Heart right ventricle (tissue), 16 donors: ENCODE measurements at regions not wholly inside any gene's neighbourhood (a gene's known extent, or its start where the extent isn't known, plus 50 kb on each side); places are given as distances from the start of the nearest gene placed in this dataset.

Experiments used
- ATAC-seq, 8 donors: fragments of 200-7000 bp; cut with Tn5 transposase; one replicate each; pipeline ENCODE4 v1.9.1; 2020; ENCODE audit warnings: mild to moderate bottlenecking in 8 of 8, moderate library complexity in 8 of 8, moderate number of reproducible peaks in 1 of 8
- DNase-seq, 2 donors: peaks; one replicate each; pipeline ENCODE4 v3.0.0-alpha.2; 2020
- H3K27ac ChIP-seq, 10 donors: fragments of 200-600 bp; sonication (generic) in 2 of 10; one replicate each; pipeline versions ENCODE4 v1.5.0 to v1.8.0; 2020 to 2022; ENCODE audit warnings: mild to moderate bottlenecking in 3 of 10
- H3K27me3 ChIP-seq, 7 donors: fragments of 200-600 bp; one replicate each; pipeline ENCODE4 v1.8.0; 2021 to 2022; ENCODE audit warnings: mild to moderate bottlenecking in 2 of 7
- H3K36me3 ChIP-seq, 9 donors: fragments of 200-600 bp; sonication (generic) in 1 of 9; one replicate each; pipeline versions ENCODE4 v1.5.0 to v1.8.0; 2020 to 2022; ENCODE audit warnings: mild to moderate bottlenecking in 2 of 9
- H3K4me1 ChIP-seq, 9 donors: fragments of 200-600 bp; sonication (generic) in 1 of 9; one replicate each; pipeline versions ENCODE4 v1.5.0 to v1.8.0; 2020 to 2022; ENCODE audit warnings: mild to moderate bottlenecking in 4 of 9
- H3K4me3 ChIP-seq, 10 donors: fragments of 200-600 bp; sonication (generic) in 2 of 10; one replicate each; pipeline versions ENCODE4 v1.5.0 to v1.8.0; 2020 to 2022; ENCODE audit warnings: mild to moderate bottlenecking in 7 of 10, moderate library complexity in 2 of 10
- H3K9me3 ChIP-seq, 11 donors: fragments of 200-600 bp in 10 of 11; sonication (generic) in 2 of 11; one replicate each; pipeline versions ENCODE4 v1.5.0 to v1.8.0; 2013 to 2022; ENCODE audit warnings: mild to moderate bottlenecking in 2 of 11, control low read depth in 1 of 11, moderate library complexity in 1 of 11
- WGBS, 2 donors: extraction: QIAGEN DNeasy Blood & Tissue Kit; methylation state at CpG; one replicate each; pipeline ENCODE4 v1.1.7; 2013; ENCODE audit warnings: inconsistent platforms in 1 of 2; 5-methylcytosine and 5-hydroxymethylcytosine counted together
- intact Hi-C, 10 donors: fragments of 100-400 bp; cut with DNase I; formaldehyde crosslinking; loops; one replicate each; pipeline versions ENCODE4 v1.11.1 to v1.14.2; 2022
- TF ChIP-seq, protein P1 (sequence below), 9 donors: fragments of 200-600 bp; sonication (generic) in 2 of 9; IDR thresholded peaks; one replicate each; pipeline versions ENCODE4 v1.5.0 to v1.8.0; 2021 to 2022; ENCODE audit warnings: antibody characterized with exemption in 9 of 9, mild to moderate bottlenecking in 5 of 9, moderate library complexity in 1 of 9
- donor health status: Arrhythmogenic right ventricular cardiomyopathy.
- donor health status: ischemic (EF 13 %, LVEDD 7.1; RV severe dilation, severe dysfunction).
- donor health status: healthy with polysubstance abuse.
- donor health status: DM: no; HTN: yes; CAD: no.
- donor health status: DM: no; HTN: no; CAD: no.
- donor health status: ischemic (EF 25% LVEDD 6.9; RV normal size, moderate dysfunction).
- donor health status: ischemic (EF 25% LVEDD 5.7; RV mildly dilated, moderate dysfunction).
- donor health status: healthy.
- donor health status: DM: yes; HTN: yes; CAD: no.
- donor health status: Ischemic cardiomyopathy.
- donor health status: ischemic (EF 35%, LVEDD 5.7; RV mildly dilated, moderate dysfunction).
- donor health status: nonischemic (EF 11% LVEDD 7.7; RV severe dilation, severe dysfunction).
- donor health status: DM: yes; HTN: yes; CAD: no.
- donor health status: PGD.
- donor health status: ischemic (EF 29% LVEDD 5.4; RV normal size, mild dysfunction).
- donor health status: nonischemic (EF 23%, LVEDD 6.1; RV moderate dilation, normal function).

DNA sequence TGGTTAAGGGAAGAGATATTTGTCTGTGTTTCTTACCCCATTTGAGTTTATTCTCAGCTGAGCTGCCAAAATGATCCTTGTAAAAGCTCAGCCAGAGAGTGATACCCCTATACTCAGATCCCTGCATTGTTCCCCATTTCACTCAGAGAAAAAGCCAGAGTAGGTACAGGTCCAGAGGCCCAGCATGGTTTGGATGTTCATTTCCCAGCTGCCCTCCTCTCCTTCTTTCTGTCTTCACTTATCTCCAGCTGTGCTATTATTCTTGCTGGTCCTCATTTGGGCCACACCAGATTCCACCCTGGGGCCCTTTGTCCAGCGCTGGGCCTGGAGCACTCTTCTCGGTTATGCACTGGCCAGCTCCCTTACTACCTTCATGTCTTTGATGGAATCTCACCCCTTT, 187.7 kb downstream of the CHRM3 start:
- no peaks in the 10 kb centered on the region for H3K27me3 ChIP-seq
- H3K4me1 ChIP-seq: no peaks in the 10 kb centered on the region
- 89 to 94% methylated on average over 2 of the region's 2 CpGs for WGBS, 2 donors
- H3K27ac ChIP-seq: no peak overlapping the region
- no peak for DNase-seq
- ATAC-seq: no peak
- TF ChIP-seq, protein P1, sequence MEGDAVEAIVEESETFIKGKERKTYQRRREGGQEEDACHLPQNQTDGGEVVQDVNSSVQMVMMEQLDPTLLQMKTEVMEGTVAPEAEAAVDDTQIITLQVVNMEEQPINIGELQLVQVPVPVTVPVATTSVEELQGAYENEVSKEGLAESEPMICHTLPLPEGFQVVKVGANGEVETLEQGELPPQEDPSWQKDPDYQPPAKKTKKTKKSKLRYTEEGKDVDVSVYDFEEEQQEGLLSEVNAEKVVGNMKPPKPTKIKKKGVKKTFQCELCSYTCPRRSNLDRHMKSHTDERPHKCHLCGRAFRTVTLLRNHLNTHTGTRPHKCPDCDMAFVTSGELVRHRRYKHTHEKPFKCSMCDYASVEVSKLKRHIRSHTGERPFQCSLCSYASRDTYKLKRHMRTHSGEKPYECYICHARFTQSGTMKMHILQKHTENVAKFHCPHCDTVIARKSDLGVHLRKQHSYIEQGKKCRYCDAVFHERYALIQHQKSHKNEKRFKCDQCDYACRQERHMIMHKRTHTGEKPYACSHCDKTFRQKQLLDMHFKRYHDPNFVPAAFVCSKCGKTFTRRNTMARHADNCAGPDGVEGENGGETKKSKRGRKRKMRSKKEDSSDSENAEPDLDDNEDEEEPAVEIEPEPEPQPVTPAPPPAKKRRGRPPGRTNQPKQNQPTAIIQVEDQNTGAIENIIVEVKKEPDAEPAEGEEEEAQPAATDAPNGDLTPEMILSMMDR (IDR thresholded peaks at IDR 0.05): no peak
- no peak overlapping the region for H3K4me3 ChIP-seq
- H3K9me3 ChIP-seq: no peaks in the 10 kb centered on the region
- H3K36me3 ChIP-seq: no peaks in the 10 kb centered on the region
- intact Hi-C loops: no loop called here

DNA sequence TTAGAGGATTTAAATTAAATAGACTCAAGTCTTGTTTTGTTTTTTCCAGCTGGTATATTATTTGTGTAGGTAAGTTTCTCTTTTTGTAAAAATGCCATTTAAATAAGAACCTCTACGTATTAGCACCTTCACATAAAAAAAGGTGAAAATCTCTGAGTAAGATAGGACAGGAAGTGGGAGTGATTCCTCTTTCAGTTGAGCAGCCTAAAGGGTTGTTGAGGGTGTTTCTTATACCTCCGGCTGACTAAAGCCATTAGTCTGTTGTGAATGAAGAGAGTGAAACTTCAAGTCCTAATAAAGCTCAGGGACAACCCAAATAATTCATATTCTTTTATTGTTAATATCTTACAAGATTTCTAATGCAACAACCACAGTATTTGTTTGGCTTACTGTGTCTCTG, 188.7 kb downstream of the CHRM3 start:
- ATAC-seq: no peak

DNA sequence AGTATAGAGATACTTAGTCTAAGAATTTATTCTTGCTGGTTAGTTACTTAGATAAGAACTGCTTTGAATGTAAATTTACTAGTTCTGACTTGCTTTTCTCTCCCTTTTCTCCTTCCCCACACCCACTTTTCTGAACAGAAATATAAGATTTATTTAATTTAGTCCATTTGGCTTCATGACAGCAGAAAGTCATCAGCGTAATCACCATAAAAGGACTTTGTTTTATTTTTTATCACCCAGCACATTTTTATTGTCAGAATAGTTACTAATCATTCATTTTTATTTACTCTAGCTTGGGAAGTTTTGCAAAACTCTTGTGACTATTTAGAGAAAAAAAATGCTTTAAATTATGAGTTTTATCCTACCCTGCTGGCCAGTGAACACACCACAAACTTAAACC, 197.2 kb downstream of the CHRM3 start:
- Histone ChIP-seq H3K27me3 (no peaks in the 10 kb centered on the region), H3K27ac (no peak overlapping the region), H3K4me3 (no peak overlapping the region), H3K36me3 (no peaks in the 10 kb centered on the region), H3K9me3 (no peaks in the 10 kb centered on the region), H3K4me1 (no peaks in the 10 kb centered on the region)
- WGBS, 2 donors: 92 to 98% methylated on average over 1 of the region's 1 CpG
- intact Hi-C loops: no loop called here
- ATAC-seq (no peak), DNase-seq (no peak)
- TF ChIP-seq, protein P1 (IDR thresholded peaks at IDR 0.05): no peak

More for the DNA sequence above, 188.7 kb downstream of the CHRM3 start:
- no peaks in the 10 kb centered on the region for H3K27me3 ChIP-seq
- no peak overlapping the region for H3K27ac ChIP-seq
- 75 to 82% methylated on average over 2 of the region's 2 CpGs for WGBS, 2 donors
- H3K9me3 ChIP-seq: no peaks in the 10 kb centered on the region
- TF ChIP-seq, protein P1 (IDR thresholded peaks at IDR 0.05): no peak
- no peak overlapping the region for H3K4me3 ChIP-seq
- no peaks in the 10 kb centered on the region for H3K36me3 ChIP-seq
- DNase-seq: no peak
- H3K4me1 ChIP-seq: no peaks in the 10 kb centered on the region
- intact Hi-C loops: no loop called here

DNA sequence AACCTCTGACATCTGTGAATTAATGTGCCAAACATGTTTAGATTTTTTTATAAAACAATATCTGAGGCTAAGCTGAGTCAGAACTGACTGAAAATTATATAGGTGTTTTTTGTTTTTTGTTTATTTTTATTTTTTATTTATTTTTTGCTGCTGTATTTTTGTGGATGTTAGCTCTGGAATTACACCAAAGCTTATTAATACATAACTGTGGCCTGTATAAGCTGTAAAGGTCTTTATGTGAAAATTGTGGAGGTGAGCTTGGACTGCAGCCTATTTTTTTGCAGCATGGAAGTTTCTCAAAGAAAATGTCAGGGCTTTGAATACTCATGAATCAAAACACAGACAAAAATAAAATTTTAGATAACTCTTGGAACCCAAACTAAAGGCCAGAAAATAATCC, 199.8 kb downstream of the CHRM3 start:
- H3K36me3 ChIP-seq: no peaks in the 10 kb centered on the region
- no peak overlapping the region for H3K4me3 ChIP-seq
- H3K27ac ChIP-seq: no peak overlapping the region
- no peaks in the 10 kb centered on the region for H3K9me3 ChIP-seq
- H3K4me1 ChIP-seq: no peaks in the 10 kb centered on the region
- intact Hi-C loops: no loop called here
- no peaks in the 10 kb centered on the region for H3K27me3 ChIP-seq
- ATAC-seq (no peak), DNase-seq (no peak)
- TF ChIP-seq, protein P1 (IDR thresholded peaks at IDR 0.05): no peak

DNA sequence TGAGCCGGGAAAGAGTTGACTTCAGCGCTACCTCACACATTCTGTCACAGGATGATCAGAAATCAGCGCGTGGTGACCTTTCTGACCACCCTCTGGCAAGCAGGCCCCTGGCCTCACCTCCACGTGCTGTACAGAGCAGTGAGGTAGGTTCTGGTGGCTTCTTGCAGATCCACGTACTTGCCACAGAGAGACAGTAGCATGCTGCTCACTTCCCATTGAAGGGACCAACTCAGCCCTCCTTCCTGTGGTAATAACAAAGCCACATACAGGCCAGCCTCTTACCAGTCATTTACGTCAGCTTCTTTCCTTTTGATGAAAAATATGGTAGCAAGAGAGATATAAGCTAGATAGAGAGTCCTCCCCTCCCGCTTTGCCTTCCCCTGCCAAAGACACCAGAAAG, 200.7 kb downstream of the CHRM3 start:
- TF ChIP-seq, protein P1 (IDR thresholded peaks at IDR 0.05): no peak

More for the DNA sequence above, 200.7 kb downstream of the CHRM3 start:
- Histone ChIP-seq H3K9me3 (no peaks in the 10 kb centered on the region), H3K27ac (no peak overlapping the region), H3K4me3 (no peak overlapping the region), H3K4me1 (no peaks in the 10 kb centered on the region), H3K36me3 (no peaks in the 10 kb centered on the region), H3K27me3 (no peaks in the 10 kb centered on the region)
- DNase-seq: no peak
- WGBS, 2 donors: 73 to 80% methylated on average over 8 of the region's 8 CpGs
- no peak for ATAC-seq
- intact Hi-C loops: no loop called here
